ENCODE measurements at regions not wholly inside any gene's neighbourhood (a gene's known extent, or its start where the extent isn't known, plus 50 kb on each side); places are given as distances from the start of the nearest gene placed in this dataset.

DNA sequence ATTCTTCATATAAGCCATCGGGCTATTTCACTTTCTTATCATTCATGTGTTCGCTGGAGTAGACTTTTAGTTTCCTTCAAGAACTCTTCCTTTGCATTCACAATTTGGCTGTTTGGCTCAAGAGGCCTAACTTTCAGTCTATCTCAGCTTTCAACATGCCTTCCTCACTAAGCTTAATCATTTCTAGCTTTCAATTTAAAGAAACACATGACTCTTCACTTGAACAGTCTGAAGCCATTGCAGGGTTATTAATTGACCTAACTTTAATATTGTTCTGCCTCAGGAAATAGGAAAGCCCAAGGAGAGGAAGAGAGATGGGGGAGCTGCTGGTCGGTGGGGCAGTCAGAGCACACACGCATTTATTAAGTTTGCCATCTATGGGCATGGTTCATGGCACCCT is 158.1 kb downstream of the SUCLA2 start:
- Mint-ChIP-seq H3K4me1 (peaks cover 4% of the 10 kb centered on the region), H3K27me3 (no peaks in the 10 kb centered on the region), H3K36me3 (no peaks in the 10 kb centered on the region), H3K27ac (no peak overlapping the region), H3K4me3 (no peak overlapping the region), H3K9me3 (ENCODE audit: low read depth) (no peaks in the 10 kb centered on the region)
- ATAC-seq = no peak
- CTCF ChIA-PET = interaction anchor here (1.0 kb wide), 1 partner anchor 10 kb away, joined by 3 read pairs; no protein-coding TSS in a partner anchor
- no peak for DNase-seq

DNA sequence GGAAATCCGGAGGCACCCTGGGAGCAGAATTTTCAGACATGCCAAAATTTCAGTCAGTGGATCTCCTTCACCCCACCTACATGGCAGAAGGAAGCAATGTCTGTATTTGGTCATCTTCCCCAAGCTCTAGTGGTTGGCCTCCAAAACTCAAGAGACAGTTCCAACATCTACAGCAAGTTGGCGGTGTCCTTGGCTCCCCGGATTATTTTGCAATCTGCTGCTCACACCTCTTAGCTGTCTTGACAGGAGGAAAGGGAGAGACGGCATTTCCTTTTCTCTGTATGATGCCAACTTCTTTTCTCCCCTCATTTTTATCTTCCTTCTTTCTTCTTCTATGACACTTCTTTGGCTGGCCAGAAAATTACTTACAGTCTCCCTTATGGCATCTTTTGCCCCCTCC is 159.9 kb downstream of the SUCLA2 start:
- Mint-ChIP-seq H3K36me3 (no peaks in the 10 kb centered on the region), H3K4me1 (peaks cover 4% of the 10 kb centered on the region), H3K4me3 (no peak overlapping the region), H3K9me3 (ENCODE audit: low read depth) (no peaks in the 10 kb centered on the region), H3K27ac (no peak overlapping the region), H3K27me3 (peaks cover 3% of the 10 kb centered on the region)
- ATAC-seq = no peak
- CTCF ChIA-PET = no interaction called here
- no peak for DNase-seq

GRCh38 chr13:47837906-47838305 is 163.2 kb downstream of the SUCLA2 start:
- Mint-ChIP-seq H3K36me3 (no peaks in the 10 kb centered on the region), H3K27ac (no peak overlapping the region), H3K4me3 (no peak overlapping the region), H3K27me3 (peaks cover 3% of the 10 kb centered on the region), H3K4me1 (peaks cover 1% of the 10 kb centered on the region), H3K9me3 (ENCODE audit: low read depth) (no peaks in the 10 kb centered on the region)
- CTCF ChIA-PET = no interaction called here
- DNase-seq (no peak), ATAC-seq (no peak)

GRCh38 chr13:47837104-47837880 is 163.8 kb downstream of the SUCLA2 start:
- DNase-seq = no peak
- no peaks in the 10 kb centered on the region for H3K36me3 Mint-ChIP-seq
- peaks cover 3% of the 10 kb centered on the region for H3K27me3 Mint-ChIP-seq
- CTCF ChIA-PET = no interaction called here
- no peak overlapping the region for H3K4me3 Mint-ChIP-seq
- no peaks in the 10 kb centered on the region for H3K9me3 Mint-ChIP-seq (ENCODE audit: low read depth)
- no peak for ATAC-seq
- H3K27ac Mint-ChIP-seq = no peak overlapping the region
- no peaks in the 10 kb centered on the region for H3K4me1 Mint-ChIP-seq

DNA sequence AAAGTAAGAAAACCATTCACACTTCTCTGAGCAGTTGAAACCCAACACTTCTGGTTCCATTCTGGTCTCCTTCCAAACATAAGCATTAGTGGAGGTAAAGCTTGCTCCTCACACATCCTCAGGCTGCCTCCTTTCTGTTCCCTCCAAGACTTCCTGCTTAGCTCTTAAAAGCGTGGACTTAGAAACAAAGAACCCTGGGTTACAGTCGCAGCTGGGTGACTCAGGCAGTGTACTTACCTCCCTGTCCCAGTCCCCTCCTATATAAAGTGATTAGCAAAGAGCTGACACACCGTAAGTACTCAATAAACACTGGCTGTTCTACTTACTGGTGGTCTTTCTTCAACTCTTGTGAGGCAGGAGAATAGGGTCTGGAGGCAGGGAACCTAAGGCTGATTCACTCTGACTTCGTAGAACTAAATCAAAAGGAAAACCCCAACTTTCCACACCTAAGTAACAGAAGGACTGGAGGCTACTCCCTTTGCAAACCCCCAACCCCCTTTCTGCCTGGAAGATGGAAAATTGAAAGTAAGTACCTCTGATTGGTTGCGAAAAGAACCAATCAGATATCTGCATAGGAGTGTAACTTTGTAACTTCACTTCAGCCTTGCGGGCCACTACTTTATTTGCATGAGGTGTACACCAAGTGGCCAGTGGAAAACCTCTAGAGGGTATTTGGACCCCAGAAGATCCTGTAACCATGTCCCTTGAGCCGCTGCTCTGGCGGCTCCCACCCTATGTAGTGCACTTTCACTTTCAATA is 165.4 kb downstream of the SUCLA2 start:
- no peak for DNase-seq
- H3K4me1 Mint-ChIP-seq = no peaks in the 10 kb centered on the region
- no peaks in the 10 kb centered on the region for H3K36me3 Mint-ChIP-seq
- no peak overlapping the region for H3K27ac Mint-ChIP-seq
- no peak for ATAC-seq
- peaks cover 3% of the 10 kb centered on the region for H3K27me3 Mint-ChIP-seq
- no peak overlapping the region for H3K4me3 Mint-ChIP-seq
- no peaks in the 10 kb centered on the region for H3K9me3 Mint-ChIP-seq (ENCODE audit: low read depth)
- CTCF ChIA-PET = no interaction called here

DNA sequence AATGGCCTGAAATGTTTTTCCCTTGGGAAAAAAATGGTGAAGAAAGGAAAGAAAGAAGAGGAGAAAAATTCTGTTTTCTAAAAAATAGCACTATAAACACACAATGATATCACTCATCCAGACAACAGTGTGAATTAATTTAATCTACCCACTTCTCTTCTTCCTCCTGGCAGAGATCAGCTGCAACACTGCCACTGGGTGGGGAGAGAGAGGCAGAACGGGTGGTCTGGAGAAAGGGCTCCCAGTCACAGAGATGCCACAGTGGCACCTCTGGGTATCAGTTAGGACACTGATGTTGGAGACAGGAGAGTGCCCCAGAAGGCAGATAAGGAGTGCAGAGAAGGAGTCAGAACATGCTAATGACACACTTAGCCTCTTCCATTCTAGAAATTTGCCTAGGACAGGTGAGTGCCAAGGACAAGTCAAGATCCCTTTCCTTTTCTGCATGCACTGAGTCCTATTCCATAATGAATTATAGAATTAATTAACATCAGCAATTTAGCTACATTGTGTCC is 168.6 kb downstream of the SUCLA2 start:
- no peak overlapping the region for H3K4me3 Mint-ChIP-seq
- H3K27me3 Mint-ChIP-seq = peaks cover 3% of the 10 kb centered on the region
- no peaks in the 10 kb centered on the region for H3K36me3 Mint-ChIP-seq

GRCh38 chr13:47831265-47831664 is 169.8 kb downstream of the SUCLA2 start:
- Mint-ChIP-seq H3K4me1 (no peaks in the 10 kb centered on the region), H3K4me3 (no peak overlapping the region), H3K27ac (no peak overlapping the region), H3K36me3 (no peaks in the 10 kb centered on the region), H3K27me3 (no peaks in the 10 kb centered on the region), H3K9me3 (ENCODE audit: low read depth) (no peaks in the 10 kb centered on the region)
- DNase-seq = no peak
- CTCF ChIA-PET = no interaction called here
- no peak for ATAC-seq

More for the DNA sequence above, 168.6 kb downstream of the SUCLA2 start:
- CTCF ChIA-PET = no interaction called here
- Mint-ChIP-seq H3K27ac (no peak overlapping the region), H3K4me1 (no peaks in the 10 kb centered on the region), H3K9me3 (ENCODE audit: low read depth) (no peaks in the 10 kb centered on the region)
- DNase-seq (no peak), ATAC-seq (no peak)

- Mint-ChIP-seq H3K27me3 (no peaks in the 10 kb centered on the region), H3K4me1 (no peaks in the 10 kb centered on the region), H3K36me3 (no peaks in the 10 kb centered on the region), H3K4me3 (no peak overlapping the region), H3K9me3 (ENCODE audit: low read depth) (peaks cover 9% of the 10 kb centered on the region), H3K27ac (no peak overlapping the region)
- ATAC-seq (no peak), DNase-seq (no peak)
- CTCF ChIA-PET = no interaction called here
Observed at GRCh38 chr13:47829690-47830089, 171.4 kb downstream of the SUCLA2 start.

GRCh38 chr13:47826471-47826870 is 174.6 kb downstream of the SUCLA2 start:
- Mint-ChIP-seq H3K9me3 (ENCODE audit: low read depth) (peaks cover 9% of the 10 kb centered on the region), H3K27ac (no peak overlapping the region), H3K4me1 (no peaks in the 10 kb centered on the region), H3K36me3 (no peaks in the 10 kb centered on the region), H3K27me3 (no peaks in the 10 kb centered on the region), H3K4me3 (no peak overlapping the region)
- no peak for DNase-seq
- ATAC-seq = no peak
- CTCF ChIA-PET = no interaction called here

GRCh38 chr13:47822036-47822435 is 179.0 kb downstream of the SUCLA2 start:
- ATAC-seq (no peak), DNase-seq (no peak)
- no peaks in the 10 kb centered on the region for H3K36me3 Mint-ChIP-seq
- CTCF ChIA-PET = no interaction called here
- H3K4me1 Mint-ChIP-seq = no peaks in the 10 kb centered on the region
- no peak overlapping the region for H3K27ac Mint-ChIP-seq
- H3K27me3 Mint-ChIP-seq = no peaks in the 10 kb centered on the region
- no peak overlapping the region for H3K4me3 Mint-ChIP-seq
- peaks cover 9% of the 10 kb centered on the region for H3K9me3 Mint-ChIP-seq (ENCODE audit: low read depth)

- Mint-ChIP-seq H3K27me3 (peaks cover 2% of the 10 kb centered on the region), H3K36me3 (no peaks in the 10 kb centered on the region), H3K27ac (no peak overlapping the region), H3K4me3 (no peak overlapping the region), H3K9me3 (ENCODE audit: low read depth) (no peaks in the 10 kb centered on the region), H3K4me1 (no peaks in the 10 kb centered on the region)
- no peak for ATAC-seq
- CTCF ChIA-PET = no interaction called here
- DNase-seq = no peak
Observed at GRCh38 chr13:47816831-47817230, 184.2 kb downstream of the SUCLA2 start.

DNA sequence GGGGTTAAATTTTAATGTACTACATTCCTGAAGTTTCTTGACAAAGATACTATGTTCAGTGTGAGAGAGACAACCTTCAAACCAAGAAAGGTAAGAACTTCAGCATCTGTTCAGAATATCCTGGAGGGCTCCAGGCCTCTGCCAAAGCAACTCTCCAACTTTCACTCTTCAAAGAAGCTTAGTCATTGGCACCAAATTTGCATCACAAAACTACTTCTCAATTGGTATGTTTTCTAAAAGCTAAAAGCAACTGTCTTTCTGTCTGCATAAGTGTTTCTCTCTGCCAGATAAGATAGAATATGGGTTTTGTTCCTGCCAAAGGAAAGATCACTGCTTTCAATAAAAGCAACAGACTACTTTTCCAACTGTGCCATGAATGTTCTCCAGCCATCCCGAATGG is 187.4 kb downstream of the SUCLA2 start:
- CTCF ChIA-PET = no interaction called here
- Mint-ChIP-seq H3K9me3 (ENCODE audit: low read depth) (no peaks in the 10 kb centered on the region), H3K27me3 (peaks cover 5% of the 10 kb centered on the region), H3K4me3 (no peak overlapping the region), H3K4me1 (no peaks in the 10 kb centered on the region), H3K36me3 (no peaks in the 10 kb centered on the region), H3K27ac (no peak overlapping the region)
- no peak for DNase-seq
- ATAC-seq = no peak

DNA sequence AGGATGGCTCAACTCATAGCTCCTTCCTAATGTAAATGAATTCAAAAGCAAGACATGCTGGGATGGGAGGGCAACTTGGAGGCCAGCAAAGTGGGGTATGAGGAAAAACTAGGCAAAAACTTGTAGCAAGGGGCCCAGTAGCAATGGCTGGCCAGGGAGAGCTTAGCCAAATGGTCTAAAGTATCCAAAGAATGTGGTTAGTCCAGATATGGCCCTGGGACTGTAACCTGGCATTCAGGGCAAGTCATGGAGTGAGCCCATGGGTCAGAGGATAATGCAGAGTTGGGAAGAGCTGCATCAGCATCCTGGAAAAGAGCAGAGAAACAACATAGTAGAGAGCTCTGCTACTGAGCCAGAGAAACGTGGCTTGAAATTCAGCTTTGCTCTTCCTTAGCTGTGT is 191.7 kb downstream of the SUCLA2 start:
- CTCF ChIA-PET = no interaction called here
- no peak overlapping the region for H3K4me3 Mint-ChIP-seq
- H3K36me3 Mint-ChIP-seq = no peaks in the 10 kb centered on the region
- H3K27ac Mint-ChIP-seq = no peak overlapping the region
- H3K9me3 Mint-ChIP-seq (ENCODE audit: low read depth) = no peaks in the 10 kb centered on the region
- H3K4me1 Mint-ChIP-seq = no peaks in the 10 kb centered on the region
- peaks cover 11% of the 10 kb centered on the region for H3K27me3 Mint-ChIP-seq
- DNase-seq (no peak), ATAC-seq (no peak)

DNA sequence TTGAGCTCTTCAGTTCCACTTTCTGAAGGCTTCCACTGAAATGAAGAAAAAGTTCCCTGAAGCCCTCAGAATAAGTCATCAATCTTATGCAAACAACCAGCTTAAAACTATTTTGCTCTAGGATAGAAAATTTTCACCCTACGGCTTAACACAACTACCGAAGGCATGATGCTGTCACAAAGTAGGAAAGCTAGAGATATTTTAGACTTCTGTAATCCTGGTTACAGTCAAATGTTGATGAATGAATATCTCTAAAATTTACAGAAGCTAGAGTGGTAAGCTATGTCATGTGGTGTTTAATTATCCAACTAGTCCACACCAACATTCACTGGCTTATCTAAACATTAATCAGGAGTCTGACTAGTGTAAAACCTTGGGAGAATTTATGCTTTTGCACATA is 197.9 kb downstream of the SUCLA2 start:
- CTCF ChIA-PET = no interaction called here
- ATAC-seq = no peak
- H3K36me3 Mint-ChIP-seq = no peaks in the 10 kb centered on the region

More for the DNA sequence above, 197.9 kb downstream of the SUCLA2 start:
- DNase-seq = no peak
- H3K4me1 Mint-ChIP-seq = no peaks in the 10 kb centered on the region
- H3K27ac Mint-ChIP-seq = no peak overlapping the region
- no peaks in the 10 kb centered on the region for H3K9me3 Mint-ChIP-seq (ENCODE audit: low read depth)
- H3K4me3 Mint-ChIP-seq = no peak overlapping the region
- H3K27me3 Mint-ChIP-seq = peaks cover 6% of the 10 kb centered on the region

Measured in activated CD8-positive, alpha-beta memory T cell treated with anti-CD3 and anti-CD28 coated beads, Interleukin-2, amount 10 ng/mL, durations not matched to agents 7 days and 5 days (primary cell).